ENCODE measurements at regions not wholly inside any gene's neighbourhood (a gene's known extent, or its start where the extent isn't known, plus 50 kb on each side); places are given as distances from the start of the nearest gene placed in this dataset.
A peak's percentile ranks its signal among the peaks of the same experiment; 100 is the strongest.

- no peak for DNase-seq (ENCODE audit: low read depth)
- TF ChIP-seq, protein P1, sequence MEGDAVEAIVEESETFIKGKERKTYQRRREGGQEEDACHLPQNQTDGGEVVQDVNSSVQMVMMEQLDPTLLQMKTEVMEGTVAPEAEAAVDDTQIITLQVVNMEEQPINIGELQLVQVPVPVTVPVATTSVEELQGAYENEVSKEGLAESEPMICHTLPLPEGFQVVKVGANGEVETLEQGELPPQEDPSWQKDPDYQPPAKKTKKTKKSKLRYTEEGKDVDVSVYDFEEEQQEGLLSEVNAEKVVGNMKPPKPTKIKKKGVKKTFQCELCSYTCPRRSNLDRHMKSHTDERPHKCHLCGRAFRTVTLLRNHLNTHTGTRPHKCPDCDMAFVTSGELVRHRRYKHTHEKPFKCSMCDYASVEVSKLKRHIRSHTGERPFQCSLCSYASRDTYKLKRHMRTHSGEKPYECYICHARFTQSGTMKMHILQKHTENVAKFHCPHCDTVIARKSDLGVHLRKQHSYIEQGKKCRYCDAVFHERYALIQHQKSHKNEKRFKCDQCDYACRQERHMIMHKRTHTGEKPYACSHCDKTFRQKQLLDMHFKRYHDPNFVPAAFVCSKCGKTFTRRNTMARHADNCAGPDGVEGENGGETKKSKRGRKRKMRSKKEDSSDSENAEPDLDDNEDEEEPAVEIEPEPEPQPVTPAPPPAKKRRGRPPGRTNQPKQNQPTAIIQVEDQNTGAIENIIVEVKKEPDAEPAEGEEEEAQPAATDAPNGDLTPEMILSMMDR (IDR thresholded peaks at IDR 0.05; ENCODE audit: low read depth, low read length, missing control alignments): no peak
- no peak overlapping the region for H3K4me3 ChIP-seq (ENCODE audit: low read depth, low read length)
- in situ Hi-C loops (cut with HindIII; ENCODE audit: low sequenced_read_pairs): no loop called here
Measured at GRCh38 chr5:66425842-66426241, 170.4 kb upstream of the MAST4 start.

DNA sequence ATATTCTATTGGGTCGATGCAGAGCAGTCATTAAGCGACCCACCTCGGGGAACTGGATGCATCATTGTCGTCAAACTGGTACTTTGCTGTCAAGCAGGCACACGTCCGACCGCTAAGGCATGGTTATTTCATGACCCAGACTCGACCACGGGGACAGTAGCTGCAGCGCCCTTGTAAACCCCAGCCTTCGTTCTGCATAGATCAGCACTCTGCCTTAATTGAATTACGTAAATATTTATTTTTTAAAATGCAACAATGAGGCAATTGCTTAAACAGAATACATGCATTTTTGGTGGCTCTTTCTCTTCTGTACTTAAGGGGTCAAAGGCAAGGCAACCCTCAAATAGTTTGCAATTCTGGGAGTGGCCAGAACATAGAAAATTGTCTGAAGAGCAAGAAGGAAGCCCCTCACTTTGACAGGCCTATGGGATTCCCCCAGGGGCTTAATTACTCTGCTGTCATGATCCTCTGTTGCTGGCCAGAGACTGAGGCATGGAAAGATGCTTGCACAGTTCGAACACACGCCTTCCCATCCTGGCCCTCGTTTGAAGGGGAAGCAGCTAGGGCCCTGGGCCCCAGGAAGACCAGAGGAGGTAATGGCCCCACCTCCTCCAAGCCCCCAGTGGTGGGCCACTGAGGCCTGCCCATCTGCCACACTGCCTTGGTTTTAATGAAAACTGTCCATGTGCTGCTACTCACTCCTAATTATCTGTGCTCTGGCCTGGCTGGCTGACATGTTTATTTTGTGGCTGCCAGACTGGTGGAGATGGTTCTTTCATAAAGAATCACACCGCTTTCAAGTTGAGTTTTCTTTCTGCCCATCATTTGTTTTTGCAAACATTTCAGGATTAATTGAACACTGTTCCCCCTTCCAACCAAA lies 169.7 kb upstream of the MAST4 start:
- DNase-seq (ENCODE audit: low read depth): no peak
- H3K4me3 ChIP-seq (ENCODE audit: low read depth, low read length): no peak overlapping the region
- in situ Hi-C loops (cut with HindIII; ENCODE audit: low sequenced_read_pairs): no loop called here
- TF ChIP-seq, protein P1 (IDR thresholded peaks at IDR 0.05; ENCODE audit: low read depth, low read length, missing control alignments): no peak

- no peak for DNase-seq (ENCODE audit: low read depth)
- in situ Hi-C loops (cut with HindIII; ENCODE audit: low sequenced_read_pairs): no loop called here
- TF ChIP-seq, protein P1 (IDR thresholded peaks at IDR 0.05; ENCODE audit: low read depth, low read length, missing control alignments): no peak
- H3K4me3 ChIP-seq (ENCODE audit: low read depth, low read length): no peak overlapping the region
Measured at GRCh38 chr5:66427139-66427442, 169.1 kb upstream of the MAST4 start.

DNA sequence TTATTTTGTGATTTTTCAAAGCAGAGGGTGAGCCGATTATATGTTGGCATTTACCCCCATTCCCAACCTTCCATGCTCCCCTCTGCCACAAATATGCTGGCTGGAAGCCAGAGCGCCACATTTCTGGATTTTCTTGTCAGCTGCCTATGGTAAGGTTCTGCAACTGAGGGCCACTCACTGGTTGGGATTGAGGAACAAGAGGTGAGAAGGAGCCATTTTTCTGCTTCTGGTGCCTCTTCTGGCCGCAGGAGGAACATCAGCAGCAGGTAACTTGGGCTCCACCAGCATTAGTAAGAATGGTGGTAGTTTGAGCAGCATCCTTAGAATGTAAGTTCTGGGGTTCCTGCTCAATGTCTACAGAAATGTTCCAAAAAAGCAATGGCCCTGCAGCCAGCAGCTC lies 159.5 kb upstream of the MAST4 start:
- no peak overlapping the region for H3K4me3 ChIP-seq (ENCODE audit: low read depth, low read length)
- in situ Hi-C loops (cut with HindIII; ENCODE audit: low sequenced_read_pairs): no loop called here
- TF ChIP-seq, protein P1 (IDR thresholded peaks at IDR 0.05; ENCODE audit: low read depth, low read length, missing control alignments): peak; percentile 35
- no peak for DNase-seq (ENCODE audit: low read depth)

DNA sequence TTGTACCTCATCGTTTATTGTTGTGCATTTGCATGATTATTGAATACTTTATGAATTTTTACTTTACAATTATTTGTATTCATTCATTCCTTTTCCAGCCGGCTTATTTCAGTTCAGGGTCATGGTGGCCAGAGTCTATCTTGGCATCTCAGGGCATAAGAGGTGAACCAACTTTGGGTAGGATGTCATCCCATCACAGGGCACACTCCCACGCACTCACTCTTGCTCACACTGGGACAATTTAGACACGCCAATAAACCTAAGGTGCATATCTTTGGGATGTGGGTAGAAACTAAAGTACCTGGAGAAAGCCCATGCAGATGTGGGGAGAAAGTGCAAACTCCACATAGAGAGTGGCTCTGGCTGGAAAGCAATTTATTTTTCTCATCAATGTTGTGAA lies 158.1 kb upstream of the MAST4 start:
- in situ Hi-C loops (cut with HindIII; ENCODE audit: low sequenced_read_pairs): no loop called here
- H3K4me3 ChIP-seq (ENCODE audit: low read depth, low read length): no peak overlapping the region
- TF ChIP-seq, protein P1 (IDR thresholded peaks at IDR 0.05; ENCODE audit: low read depth, low read length, missing control alignments): no peak
- DNase-seq (ENCODE audit: low read depth): no peak

- no peak overlapping the region for H3K4me3 ChIP-seq (ENCODE audit: low read depth, low read length)
- in situ Hi-C loops (cut with HindIII; ENCODE audit: low sequenced_read_pairs): no loop called here
- TF ChIP-seq, protein P1 (IDR thresholded peaks at IDR 0.05; ENCODE audit: low read depth, low read length, missing control alignments): no peak
- DNase-seq (ENCODE audit: low read depth): no peak
Measured at GRCh38 chr5:66438696-66439095, 157.5 kb upstream of the MAST4 start.
